GM18507 (cell line): ENCODE measurements at regions not wholly inside any gene's neighbourhood (a gene's known extent, or its start where the extent isn't known, plus 50 kb on each side); places are given as distances from the start of the nearest gene placed in this dataset.
"Not testable (repeated sequence)": the region's sequence is repeated elsewhere in the genome, so short reads cannot be mapped to it uniquely, and the experiment has no call there.

Experiments
- DNase-seq: peaks from one replicate; pipeline ENCODE4 v3.0.0; 2011; ENCODE audit warnings: low read depth; ENCODE audit not compliant: insufficient read length; ENCODE audit errors: extremely low spot score
- FAIRE-seq: peaks from 2 replicates; lab custom pipeline; 2011; peaks lifted over from hg19 to GRCh38; lab: Jason Lieb, UNC

DNA sequence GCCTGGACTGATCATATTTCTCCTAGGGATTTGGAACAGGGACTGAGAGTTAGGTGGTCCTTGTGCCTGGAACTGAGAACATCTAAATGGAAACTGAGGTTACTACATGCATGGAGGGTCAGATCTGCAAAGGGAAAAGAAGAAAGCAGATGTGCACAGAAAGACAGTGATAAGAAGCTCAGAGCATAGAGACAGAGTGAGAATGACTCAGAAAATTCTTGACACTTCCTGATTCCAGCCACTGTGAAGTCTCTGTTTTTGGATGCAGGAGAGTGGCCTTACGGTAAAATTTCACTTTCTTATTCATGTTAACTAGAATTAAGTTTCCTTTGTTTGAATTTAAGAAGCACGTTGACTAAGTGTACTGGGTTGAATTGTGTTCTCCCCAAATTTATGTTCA is 241.7 kb downstream of the TMEM26 start:
- FAIRE-seq (no peak), DNase-seq (no peak)

DNA sequence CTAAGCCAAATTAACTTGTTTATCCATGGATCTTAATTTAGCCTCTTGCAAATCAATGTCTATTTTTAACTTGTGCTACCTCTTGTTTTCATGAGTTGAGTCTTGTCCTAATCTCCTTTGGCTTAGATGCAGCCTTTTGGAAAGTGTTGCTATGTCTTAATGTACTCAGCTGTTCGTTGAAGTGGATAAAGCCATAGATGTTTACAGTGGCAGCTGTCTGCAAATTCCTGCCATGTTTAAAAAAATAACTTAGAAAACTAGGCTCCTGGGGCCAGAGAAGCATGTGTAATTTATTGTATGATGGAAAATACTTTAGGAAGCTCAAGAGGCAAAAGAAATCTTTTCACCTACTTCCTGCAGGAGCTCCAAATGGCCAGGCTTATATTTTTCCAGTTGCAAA is 253.1 kb upstream of the RHOBTB1 start:
- DNase-seq (no peak), FAIRE-seq (no peak)

DNA sequence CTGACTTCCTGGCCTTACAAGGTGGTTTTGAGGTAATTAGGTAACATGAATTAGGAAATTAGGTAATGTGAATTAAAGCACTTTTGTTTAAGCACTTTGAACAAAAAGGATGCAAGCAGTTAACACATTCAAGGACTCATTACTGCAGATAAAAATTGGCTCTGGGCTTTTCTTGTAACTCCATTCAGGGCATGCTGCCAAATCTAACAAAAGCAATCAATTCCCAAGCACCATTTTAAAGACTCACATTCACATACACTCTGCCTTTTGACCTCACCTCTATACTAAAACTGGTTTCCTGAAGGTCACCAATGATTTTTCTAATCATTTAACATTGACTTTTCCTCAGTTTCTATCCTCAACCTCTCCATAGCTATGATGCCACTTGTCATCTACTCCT is 251.2 kb upstream of the RHOBTB1 start:
- FAIRE-seq (no peak), DNase-seq (no peak)

DNA sequence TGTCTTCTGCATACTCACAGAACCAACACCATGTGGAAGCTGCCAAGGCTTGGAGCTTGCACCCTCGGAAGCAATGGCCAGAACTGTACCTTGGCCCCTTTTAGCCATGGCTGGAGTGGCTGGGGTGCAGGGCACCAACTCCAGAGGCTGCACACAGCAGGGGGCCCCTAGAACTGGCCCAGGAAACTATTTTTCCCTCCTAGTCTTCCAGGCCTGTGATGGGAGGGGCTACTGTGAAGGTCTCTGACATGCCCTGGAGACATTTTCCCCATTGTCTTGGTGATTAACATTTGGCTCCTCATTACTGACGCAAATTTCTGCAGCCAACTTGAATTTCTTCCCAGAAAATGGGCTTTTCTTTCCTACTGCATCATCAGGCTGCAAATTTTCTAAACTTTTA is 248.6 kb upstream of the RHOBTB1 start:
- not testable (repeated sequence) for DNase-seq, FAIRE-seq

DNA sequence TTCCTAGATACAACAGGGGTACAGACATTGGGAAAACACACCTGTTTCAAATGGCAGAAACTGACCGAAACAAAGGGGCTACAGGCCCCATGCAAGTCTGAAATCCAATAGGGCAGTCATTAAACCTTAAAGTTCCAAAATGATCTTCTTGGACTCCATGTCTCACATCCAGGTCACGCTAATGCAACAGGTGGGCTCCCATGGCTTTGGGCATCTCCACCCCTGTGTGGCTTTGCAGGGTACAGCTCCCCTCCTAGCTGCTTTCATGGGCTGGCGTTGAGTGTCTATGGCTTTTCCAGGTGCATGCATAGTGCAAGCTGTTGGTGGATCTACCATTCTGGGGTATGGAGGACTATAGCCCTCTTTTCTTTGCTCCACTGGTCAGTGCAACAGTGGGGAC is 248.1 kb upstream of the RHOBTB1 start:
- DNase-seq (no peak), FAIRE-seq (no peak)

DNA sequence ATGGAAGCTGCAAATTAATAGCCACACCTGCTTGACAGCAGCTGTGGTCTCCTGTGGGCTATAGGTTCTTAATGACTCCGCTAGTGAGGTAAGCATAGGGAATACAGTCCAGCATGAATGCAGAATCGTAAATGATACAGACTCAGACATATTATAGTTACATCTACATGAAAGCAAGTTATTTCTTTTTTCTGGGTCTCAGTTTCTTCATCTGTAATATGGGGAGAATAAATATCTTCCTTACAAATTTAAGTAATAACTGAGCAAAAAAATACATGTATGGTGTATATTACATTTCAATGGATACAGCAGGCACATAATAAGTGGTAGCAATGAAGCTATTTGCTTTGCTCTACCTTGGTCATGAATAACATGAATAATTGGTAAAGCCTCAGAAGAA is 245.9 kb upstream of the RHOBTB1 start:
- DNase-seq (no peak), FAIRE-seq (no peak)

DNA sequence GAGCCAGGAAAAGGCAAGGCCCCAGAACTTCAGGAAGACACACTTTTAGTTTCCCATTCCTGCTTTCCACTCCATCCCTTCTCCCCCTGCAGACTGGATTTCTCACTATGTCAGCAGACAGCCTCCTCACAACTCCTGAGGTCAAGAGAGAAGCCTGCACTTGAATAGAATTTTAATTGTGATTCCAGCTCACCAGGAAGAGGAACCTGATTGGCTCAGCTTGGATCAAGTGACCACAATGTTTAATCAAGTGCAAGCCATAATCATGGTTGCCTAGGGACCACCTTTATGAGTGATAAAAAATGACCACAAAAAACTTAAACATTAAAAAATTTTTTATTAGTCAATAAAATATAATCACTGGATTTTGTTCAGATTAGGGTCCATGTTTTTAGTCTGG is 244.7 kb upstream of the RHOBTB1 start:
- DNase-seq: no peak
- no peak for FAIRE-seq

DNA sequence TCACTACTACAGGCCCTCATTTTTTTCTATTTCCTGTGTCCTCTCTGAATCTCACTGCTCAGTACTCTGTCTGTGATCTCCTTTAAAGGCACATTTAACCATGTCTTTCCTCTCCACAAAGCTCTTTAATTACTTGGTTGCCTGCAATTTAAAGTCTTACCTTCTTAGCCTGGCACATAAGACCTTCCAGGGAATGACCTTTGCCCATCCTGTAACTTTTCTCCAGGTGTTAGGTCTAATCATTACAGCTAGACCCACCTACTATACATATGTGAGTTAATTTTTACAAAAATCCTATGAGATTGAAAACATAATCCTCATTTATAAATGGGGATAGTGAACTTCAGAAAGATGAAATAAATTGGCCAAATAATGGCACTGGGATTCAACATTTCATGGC is 244.1 kb upstream of the RHOBTB1 start:
- DNase-seq (no peak), FAIRE-seq (no peak)

DNA sequence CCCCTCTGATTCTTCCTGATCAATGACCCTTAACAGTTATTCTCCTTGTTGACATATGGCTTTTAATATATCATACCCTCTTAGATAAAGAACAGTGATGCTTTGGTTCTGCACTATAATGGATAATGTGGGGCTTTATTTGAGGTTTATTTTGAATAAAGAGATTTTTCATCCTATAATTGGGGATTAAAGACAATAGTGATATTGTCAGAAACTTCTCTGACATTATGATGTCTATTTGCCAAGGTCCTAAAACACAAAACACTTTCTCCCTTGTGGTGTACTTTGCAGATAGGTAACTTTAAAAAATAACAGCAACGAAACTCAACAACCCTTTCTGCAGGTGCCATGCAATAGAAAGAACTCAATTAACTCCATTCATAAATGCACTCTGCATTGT is 243.6 kb upstream of the RHOBTB1 start:
- FAIRE-seq (no peak), DNase-seq (no peak)

DNA sequence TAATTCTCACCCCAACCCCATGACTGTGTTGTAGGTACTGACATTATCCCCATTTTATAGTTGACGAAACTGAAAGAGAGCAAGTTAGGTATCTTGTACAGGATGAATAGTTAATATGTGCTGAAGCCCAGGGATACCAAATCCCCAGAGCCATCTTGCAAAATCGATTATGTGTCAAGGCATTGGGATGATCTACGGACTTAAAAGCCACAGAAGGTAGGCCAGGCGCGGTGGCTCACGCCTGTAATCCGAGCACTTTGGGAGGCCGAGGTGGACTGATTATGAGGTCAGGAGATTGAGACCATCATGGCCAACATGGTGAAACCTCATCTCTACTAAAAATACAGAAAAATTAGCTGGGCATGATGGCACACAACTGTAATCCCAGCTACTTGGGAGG is 242.4 kb upstream of the RHOBTB1 start:
- DNase-seq (no peak), FAIRE-seq (no peak)

DNA sequence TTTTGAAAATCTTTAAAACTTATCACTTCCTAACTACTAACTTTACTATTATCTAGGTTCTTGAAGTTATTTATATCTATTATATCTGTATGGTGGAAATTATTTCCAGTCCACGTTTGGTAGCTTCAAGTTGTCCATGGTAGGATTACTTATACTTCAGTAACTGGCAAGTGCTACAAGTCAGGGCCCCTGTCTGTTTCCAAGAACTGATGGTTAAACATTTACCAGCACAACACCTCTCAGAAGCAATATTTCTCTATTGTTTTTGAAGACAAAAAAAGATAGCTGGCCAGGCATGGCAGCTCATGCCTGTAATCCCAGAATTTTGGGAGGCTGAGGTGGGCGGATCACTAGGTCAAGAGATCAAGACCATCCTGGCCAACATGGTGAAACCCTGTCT is 240.4 kb upstream of the RHOBTB1 start:
- DNase-seq (no peak), FAIRE-seq (no peak)

DNA sequence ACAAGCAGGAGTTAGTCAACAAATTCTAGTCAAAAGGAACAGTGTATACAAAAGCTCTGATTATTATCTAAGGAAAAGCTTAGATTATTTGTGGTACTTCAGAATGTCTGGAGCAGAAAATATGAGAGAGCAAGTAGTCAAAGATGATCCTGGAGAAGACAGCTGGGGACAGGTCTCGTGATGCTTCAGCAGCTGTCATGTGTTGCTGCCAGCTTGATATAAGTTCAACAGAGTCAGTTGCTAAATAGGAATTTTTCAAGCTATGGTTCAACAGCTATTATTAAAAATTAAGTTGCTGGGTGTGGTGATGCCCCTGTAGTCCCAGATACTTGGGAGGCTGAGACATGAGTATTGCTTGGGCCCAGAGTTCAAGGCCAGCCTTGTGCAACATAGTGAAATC is 240.0 kb upstream of the RHOBTB1 start:
- DNase-seq (no peak), FAIRE-seq (no peak)

DNA sequence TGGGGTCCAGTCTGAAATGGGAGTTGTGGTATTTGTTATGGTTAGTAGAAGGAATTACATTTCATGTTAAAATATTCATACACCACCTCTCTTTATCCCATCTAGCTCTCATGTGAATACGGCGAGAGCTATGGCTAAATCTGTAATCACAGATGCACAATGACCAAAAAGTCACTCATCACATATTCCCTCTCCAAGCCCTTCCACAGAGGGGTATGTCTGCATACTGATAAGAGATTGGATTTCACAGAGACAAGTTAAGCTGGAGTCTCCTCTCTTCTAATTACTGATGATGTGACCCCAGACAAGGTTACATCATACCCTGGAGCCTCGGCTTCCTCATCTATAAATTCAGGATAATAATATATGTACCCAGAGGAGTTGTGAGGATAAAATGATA is 237.8 kb upstream of the RHOBTB1 start:
- no peak for DNase-seq
- FAIRE-seq: no peak

DNA sequence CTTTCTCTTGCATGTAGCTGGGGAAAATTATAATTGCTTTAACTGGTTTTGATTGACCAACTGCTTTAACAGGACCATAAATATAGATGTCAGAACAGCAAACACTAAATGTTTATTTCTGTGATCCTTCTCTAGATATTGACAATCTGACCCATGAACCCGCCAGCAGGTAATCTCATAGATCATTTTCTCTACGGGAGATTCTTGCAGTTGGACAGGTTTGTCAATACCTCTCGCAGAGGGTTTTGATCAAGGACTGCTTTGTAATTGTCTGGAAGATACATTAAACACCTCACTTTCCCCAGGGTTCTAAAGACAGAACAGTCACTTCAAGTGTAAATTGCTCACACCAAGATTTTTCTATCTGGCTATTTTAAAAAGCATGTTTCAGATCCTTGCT is 235.8 kb upstream of the RHOBTB1 start:
- DNase-seq: no peak
- FAIRE-seq: no peak

DNA sequence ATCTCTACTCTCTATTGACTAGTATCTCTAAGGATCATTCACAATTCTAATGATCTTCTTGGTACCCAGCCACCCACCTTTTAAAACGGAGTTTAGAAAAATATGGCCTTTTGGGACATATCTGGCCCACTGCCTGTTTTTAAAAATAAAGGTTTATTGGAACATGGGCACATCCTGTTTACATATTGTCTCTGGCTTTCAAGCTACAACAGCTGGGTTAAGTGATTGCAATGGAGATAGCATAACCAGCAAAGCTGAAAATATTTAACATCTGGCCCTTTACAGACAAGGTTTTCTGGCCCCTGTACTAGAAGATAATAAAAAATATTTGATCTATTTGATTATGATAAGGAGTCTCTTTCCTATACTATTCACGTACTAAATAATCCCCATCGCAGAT is 232.4 kb upstream of the RHOBTB1 start:
- FAIRE-seq (no peak), DNase-seq (no peak)

DNA sequence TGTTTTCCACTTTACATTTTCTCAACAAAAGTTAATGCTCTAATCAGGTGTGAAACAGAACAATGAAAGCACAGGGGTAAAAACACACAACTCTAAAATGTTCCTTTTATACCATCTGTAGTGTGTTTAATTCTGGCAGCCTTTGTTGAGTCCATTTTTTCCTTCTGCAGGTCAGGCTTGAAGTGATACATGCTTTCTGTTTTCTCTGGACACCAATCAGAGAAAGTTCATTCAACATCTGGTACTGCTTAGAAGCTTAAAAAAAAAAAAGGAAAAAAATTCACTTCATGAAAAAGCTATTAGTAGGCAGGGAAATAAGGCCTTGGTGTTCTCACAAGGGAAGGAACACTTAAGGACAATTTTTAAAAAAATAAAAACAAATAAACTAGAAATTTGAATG is 231.3 kb upstream of the RHOBTB1 start:
- DNase-seq (no peak), FAIRE-seq (no peak)

DNA sequence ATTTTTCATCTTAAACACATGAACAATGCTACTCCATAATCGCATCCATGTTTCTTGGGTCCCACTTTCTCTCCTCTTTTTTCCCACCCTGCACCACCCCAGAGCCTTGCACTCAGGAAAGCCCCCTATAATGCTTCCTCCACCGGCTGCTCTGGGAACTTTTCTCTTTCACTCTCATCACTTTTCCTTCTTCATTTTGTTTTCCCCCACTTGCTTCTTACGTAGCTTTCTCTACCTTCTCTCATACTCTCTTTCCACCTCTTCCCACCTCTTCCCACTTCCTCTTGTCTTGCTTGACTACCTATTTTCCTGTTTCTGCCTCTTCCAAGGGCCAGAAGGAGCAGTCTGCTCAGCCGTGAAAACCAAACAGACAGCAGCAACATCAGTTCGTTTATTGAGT is 229.5 kb upstream of the RHOBTB1 start:
- no peak for DNase-seq
- FAIRE-seq: no peak

DNA sequence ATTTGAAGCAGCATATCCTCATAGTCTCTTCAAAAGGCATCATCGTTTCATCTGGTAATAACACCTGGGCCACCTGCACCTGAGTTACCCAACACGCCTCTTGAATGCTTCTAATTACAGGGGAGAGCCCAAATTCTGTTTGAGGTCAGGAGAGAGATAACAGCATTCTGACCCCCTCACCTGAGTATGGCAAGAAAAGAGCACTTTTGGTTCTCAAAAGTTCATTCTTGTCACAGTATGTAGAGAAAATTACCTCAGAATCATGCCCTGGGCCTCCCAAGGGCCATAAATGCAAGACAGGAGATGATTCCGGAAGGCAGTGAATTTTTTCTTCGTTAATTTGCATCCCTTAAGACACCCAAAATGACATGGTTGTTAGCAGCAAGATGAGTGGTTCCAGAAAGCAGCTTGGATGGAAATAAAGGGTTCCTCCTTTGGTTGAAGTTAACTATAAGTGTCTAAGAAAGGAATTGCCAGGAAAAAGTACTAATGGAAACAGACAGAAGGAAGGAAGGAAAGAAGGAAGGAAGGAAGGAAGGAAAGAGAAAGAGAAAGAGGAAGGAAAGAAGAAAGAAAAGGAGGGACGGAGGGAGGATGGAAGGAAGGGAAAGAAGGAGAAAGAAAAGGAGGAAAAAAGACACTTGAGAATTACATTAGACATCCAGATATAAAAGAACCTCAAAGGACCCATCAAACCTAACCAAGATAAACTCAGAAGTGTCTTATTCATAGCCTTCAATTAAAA is 228.4 kb upstream of the RHOBTB1 start:
- DNase-seq (no peak), FAIRE-seq (no peak)

DNA sequence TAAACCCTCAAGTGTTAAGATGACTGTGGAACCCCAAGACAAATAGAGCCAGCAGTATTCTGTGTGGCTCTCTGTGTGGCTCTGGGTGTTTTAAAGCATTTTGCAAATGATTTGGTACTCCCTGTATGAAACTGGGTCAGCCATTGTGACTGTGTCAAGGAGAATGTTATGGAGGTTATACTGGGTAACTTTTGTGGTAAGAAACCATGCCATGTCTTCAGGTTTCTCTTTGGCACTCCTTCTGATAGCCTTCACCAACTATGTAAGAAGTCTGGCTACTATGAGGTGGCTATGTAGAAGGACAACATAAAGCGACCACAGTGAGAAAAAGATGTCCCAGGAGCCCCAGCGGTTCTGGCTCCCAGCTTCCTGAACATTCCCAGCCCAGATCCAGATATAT is 226.6 kb upstream of the RHOBTB1 start:
- FAIRE-seq: no peak
- no peak for DNase-seq

DNA sequence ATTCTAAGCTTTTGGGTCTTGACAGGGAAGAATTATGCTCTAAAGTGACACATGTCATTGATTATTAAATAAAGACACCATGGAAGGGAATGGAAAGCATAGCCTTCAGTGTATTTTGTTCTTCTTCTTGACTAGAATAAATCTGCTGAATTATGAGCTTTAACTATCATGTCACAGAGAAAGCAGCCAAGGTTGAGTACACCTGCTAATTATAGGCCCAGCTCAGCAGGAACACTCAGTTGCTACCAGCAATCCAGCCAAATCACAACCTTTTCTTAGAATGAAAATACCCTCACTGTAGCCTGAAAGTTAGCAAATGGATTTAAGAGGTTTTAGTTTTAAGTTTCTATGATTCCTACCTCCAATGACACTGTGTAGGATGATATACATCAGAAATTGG is 225.3 kb upstream of the RHOBTB1 start:
- no peak for FAIRE-seq
- no peak for DNase-seq

DNA sequence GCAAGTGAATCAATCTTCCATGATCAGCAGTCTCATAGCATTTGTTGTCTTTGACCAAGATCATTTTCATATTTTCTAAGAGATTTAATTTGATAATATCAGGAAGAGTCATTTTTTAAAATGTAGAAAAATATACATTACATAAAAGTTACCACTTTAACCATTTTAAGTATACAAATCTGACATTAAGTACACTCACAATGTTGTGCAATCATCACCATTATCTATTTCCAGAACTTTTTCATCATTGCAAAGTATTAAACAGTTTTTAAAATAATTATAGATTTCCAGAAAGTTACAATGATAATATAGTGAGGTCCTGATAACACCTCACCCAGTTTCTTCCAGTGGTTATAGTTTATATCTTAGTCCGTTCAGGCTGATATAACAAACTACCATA is 222.5 kb upstream of the RHOBTB1 start:
- DNase-seq (no peak), FAIRE-seq (no peak)

DNA sequence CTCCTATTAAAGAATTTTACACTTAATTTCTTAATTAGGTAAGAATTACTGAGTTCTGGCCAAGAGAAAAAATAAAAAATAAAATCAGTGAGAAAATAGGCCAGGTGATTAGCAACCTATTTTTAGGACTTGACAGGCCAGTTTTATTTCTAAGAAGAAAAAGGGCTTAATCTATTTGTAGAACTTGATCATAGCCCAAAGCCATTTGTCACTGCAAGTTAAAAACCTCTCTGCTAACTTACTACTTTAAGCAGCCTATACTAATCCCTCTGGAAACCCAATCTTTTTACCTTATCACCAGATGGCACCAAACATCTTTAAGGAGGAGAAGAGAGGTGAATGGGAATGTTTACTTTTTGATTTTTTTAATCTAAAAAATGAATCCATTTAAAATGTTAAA is 222.1 kb upstream of the RHOBTB1 start:
- no peak for FAIRE-seq
- no peak for DNase-seq
